ENCODE measurements at regions not wholly inside any gene's neighbourhood (a gene's known extent, or its start where the extent isn't known, plus 50 kb on each side); places are given as distances from the start of the nearest gene placed in this dataset.

DNA sequence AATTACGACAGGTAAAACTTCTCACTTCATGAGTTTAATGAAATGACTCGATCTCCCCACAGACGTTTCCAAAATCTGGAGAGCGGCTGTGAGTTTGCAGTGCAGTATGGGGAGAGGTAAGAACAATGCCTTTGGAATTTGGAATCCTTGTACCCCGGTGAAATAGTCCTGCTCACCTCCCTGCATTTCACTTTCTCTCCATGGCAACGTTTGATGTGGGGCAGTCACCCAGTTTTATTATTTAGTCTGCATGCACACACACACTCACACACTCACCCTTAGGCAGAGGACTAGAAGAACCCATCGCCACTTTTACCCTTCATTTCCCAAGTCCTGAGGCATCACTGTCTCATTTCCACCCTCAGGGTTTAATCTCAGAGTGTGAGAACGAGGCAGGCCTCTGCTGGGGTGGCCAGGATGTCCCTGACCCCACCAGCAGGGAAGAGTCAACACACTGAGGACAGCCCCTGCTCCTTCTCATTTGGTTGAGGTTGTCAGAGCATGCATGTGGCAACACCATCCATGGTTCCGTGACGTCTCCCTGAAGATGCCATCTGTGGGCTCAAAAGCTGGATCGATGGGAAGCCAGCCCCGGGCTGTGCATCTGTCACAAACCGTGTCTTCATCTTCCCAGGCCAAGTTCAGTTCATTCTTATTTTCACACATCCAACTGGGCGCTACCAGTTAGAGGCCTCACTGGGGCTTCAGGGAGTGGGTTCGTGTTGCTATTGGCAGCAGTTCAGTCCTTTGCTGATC is 119.8 kb upstream of the TRIM2 start:
- ATAC-seq = no peak
- no peak overlapping the region for H3K4me3 ChIP-seq
- no peak overlapping the region for H3K27ac ChIP-seq
- in situ Hi-C loops (cut with MboI; ENCODE audit: low sequenced_read_pairs in 4 of 4) (no loop called here), intact Hi-C loops (cut with DNase I; ENCODE audit: low total_unique reads) (loop anchor here (5.0 kb wide), 1 partner anchor 307 kb away; the partner anchor contains the start of genes ARFIP1 and TIGD4)
- no peak for DNase-seq
- no peaks in the 10 kb centered on the region for H3K9me3 ChIP-seq
- H3K27me3 ChIP-seq = no peaks in the 10 kb centered on the region
- no peaks in the 10 kb centered on the region for H3K36me3 ChIP-seq
- peaks cover 2 to 4% of the 10 kb centered on the region in 2 donors for H3K4me1 ChIP-seq
- TF ChIP-seq, protein P1, sequence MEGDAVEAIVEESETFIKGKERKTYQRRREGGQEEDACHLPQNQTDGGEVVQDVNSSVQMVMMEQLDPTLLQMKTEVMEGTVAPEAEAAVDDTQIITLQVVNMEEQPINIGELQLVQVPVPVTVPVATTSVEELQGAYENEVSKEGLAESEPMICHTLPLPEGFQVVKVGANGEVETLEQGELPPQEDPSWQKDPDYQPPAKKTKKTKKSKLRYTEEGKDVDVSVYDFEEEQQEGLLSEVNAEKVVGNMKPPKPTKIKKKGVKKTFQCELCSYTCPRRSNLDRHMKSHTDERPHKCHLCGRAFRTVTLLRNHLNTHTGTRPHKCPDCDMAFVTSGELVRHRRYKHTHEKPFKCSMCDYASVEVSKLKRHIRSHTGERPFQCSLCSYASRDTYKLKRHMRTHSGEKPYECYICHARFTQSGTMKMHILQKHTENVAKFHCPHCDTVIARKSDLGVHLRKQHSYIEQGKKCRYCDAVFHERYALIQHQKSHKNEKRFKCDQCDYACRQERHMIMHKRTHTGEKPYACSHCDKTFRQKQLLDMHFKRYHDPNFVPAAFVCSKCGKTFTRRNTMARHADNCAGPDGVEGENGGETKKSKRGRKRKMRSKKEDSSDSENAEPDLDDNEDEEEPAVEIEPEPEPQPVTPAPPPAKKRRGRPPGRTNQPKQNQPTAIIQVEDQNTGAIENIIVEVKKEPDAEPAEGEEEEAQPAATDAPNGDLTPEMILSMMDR (IDR thresholded peaks at IDR 0.05 in 4 of 5, conservative IDR thresholded peaks at IDR 0.05 in 1 of 5) = no peak
- TF ChIP-seq POLR2A (IDR thresholded peaks at IDR 0.05) = no peak

DNA sequence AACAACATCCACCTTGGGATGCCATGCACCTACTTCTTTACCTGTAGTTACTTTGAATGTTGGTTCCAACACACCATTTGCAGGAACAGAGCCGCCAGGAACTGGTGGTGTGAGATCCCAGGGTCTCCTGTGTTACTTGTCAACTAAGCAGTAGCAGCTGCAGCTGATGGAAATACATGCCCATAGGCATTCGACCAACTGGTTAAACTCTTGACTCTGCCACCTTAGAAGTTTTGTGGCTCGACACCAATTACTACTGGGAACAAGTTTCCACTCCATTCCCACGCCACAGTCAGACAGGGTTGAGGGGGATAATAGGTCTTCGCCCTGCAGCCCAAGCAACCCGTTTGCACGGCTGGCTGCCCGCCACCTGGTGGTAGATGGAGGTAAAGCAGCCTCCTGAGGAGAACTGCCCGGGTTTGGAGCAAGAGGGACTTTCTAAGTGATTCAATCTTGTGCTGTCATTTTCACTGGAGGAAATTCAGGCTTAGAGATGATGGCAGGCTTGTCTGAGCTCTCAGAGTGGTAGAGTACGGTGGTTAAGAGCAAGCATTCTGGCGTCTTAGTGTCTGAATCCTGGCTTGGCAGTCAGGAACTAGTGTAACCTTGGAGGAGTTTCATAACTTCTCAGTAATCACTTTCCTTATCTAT is 119.1 kb upstream of the TRIM2 start:
- in situ Hi-C loops (cut with MboI; ENCODE audit: low sequenced_read_pairs in 4 of 4) (loop anchor here in 3 of 4 donors (5.0 kb wide), 1 partner anchor 238 kb away; no protein-coding TSS in a partner anchor), intact Hi-C loops (cut with DNase I; ENCODE audit: low total_unique reads) (loop anchor here (1.0 to 5.0 kb wide), 2 partner anchors 239 to 308 kb away; partner anchors contain the start of genes ARFIP1 and TIGD4)
- peaks cover 2 to 4% of the 10 kb centered on the region in 2 donors for H3K4me1 ChIP-seq
- DNase-seq = peak; percentile 32 to 52
- H3K27me3 ChIP-seq = no peaks in the 10 kb centered on the region
- no peak overlapping the region for H3K4me3 ChIP-seq
- TF ChIP-seq POLR2A (IDR thresholded peaks at IDR 0.05) = no peak
- TF ChIP-seq, protein P1 (IDR thresholded peaks at IDR 0.05 in 4 of 5, conservative IDR thresholded peaks at IDR 0.05 in 1 of 5) = peak; percentile 87 to 97 (median 92)
- H3K36me3 ChIP-seq = no peaks in the 10 kb centered on the region
- ATAC-seq = peak; percentile 28 to 66
- no peaks in the 10 kb centered on the region for H3K9me3 ChIP-seq
- no peak overlapping the region for H3K27ac ChIP-seq

DNA sequence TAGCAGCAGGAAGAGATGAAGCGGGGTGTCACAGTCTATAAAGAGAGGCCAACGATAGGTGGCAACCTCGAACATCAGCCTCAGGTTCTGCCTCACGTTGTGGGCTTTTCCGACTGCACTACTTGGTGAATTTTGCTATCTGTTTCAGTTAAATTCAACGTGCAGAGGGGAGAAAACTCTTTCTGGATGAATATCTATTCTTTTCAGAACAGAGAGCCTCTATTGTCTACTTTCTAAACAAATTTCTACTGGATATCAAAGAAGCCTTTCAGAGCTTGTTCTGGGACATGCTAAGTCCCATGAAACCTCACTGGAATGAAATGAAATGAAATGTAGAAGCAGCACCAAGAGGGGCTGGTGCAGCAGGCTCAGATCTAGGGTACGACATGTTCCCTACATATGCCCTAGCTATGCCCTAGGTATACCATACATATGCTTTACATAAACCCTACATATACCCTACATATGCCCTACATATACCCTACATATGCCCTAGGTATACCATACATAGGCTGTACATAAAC is 116.5 kb upstream of the TRIM2 start:
- no peaks in the 10 kb centered on the region for H3K36me3 ChIP-seq
- intact Hi-C loops (cut with DNase I; ENCODE audit: low total_unique reads) (no loop called here), in situ Hi-C loops (cut with MboI; ENCODE audit: low sequenced_read_pairs in 4 of 4) (loop anchor here in 3 of 4 donors (5.0 kb wide), 1 partner anchor 240 kb away; no protein-coding TSS in a partner anchor)
- H3K9me3 ChIP-seq = no peaks in the 10 kb centered on the region
- no peak overlapping the region for H3K4me3 ChIP-seq
- ATAC-seq (no peak), DNase-seq (no peak)
- TF ChIP-seq, protein P1 (IDR thresholded peaks at IDR 0.05 in 4 of 5, conservative IDR thresholded peaks at IDR 0.05 in 1 of 5) = no peak
- no peak for TF ChIP-seq POLR2A (IDR thresholded peaks at IDR 0.05)
- H3K27me3 ChIP-seq = no peaks in the 10 kb centered on the region
- H3K4me1 ChIP-seq = peaks cover 2 to 4% of the 10 kb centered on the region in 2 donors
- H3K27ac ChIP-seq = no peak overlapping the region

DNA sequence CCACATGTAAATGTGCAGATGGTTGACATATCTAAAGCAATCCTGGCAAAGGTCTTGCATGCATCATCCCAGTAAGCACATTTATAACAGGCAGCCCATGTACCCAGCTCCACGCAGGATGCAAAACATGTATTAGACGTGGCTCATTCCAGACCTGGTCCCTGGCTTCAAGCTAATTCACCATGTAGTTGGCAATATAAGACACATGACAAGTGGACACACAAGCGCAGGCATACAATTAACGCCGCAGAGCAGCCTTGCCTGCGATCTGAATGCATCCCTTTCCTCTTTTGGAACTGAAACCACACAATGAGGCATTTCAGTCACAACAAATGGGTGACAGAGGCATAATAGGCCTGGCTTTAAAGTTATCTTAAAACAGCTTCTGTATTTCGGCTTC is 114.5 kb upstream of the TRIM2 start:
- intact Hi-C loops (cut with DNase I; ENCODE audit: low total_unique reads) = no loop called here
- Histone ChIP-seq H3K9me3 (no peaks in the 10 kb centered on the region), H3K4me1 (peaks cover 2 to 3% of the 10 kb centered on the region in 2 donors), H3K36me3 (no peaks in the 10 kb centered on the region), H3K27ac (no peak overlapping the region), H3K27me3 (no peaks in the 10 kb centered on the region), H3K4me3 (no peak overlapping the region)
- in situ Hi-C loops (cut with MboI; ENCODE audit: low sequenced_read_pairs in 4 of 4) = loop anchor here (5.0 to 10.0 kb wide), 3 partner anchors 38 to 245 kb away; no protein-coding TSS in a partner anchor
- no peak for TF ChIP-seq POLR2A (IDR thresholded peaks at IDR 0.05)
- TF ChIP-seq, protein P1 (IDR thresholded peaks at IDR 0.05 in 4 of 5, conservative IDR thresholded peaks at IDR 0.05 in 1 of 5) = no peak
- DNase-seq (no peak), ATAC-seq (no peak)

All from gastrocnemius medialis (tissue), 4 donors.